ENCODE measurements at regions not wholly inside any gene's neighbourhood (a gene's known extent, or its start where the extent isn't known, plus 50 kb on each side); places are given as distances from the start of the nearest gene placed in this dataset.

DNA sequence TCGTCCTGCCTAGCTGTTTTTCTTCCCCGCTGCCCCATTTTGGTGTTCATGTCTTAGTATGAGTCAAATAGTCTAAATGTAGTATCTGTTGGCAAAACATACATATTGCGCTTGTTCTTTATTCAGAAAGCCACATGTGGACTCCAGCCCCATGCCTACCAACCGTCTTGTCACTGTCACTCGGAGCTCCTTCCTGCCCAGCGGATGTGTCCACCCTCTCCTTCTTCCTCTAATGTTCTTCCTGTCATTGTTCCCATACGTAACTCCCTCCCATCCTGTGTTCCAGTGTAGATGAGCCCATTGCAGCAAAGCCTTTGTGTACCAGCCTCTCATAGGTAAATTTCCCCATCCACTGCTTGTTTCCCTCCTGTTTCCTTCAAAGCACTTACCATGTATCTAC, 120.5 kb downstream of the TMX1 start:
- TF ChIP-seq POLR2A (IDR thresholded peaks at IDR 0.05; ENCODE audit: low read depth, low read length) (no peak), POLR2AphosphoS5 (IDR thresholded peaks at IDR 0.05; ENCODE audit: low read depth, low read length) (no peak), TAF1 (IDR thresholded peaks at IDR 0.05; ENCODE audit: borderline replicate concordance, low read depth, low read length) (no peak)
